Ovary (tissue), 7 donors: ENCODE measurements at regions not wholly inside any gene's neighbourhood (a gene's known extent, or its start where the extent isn't known, plus 50 kb on each side); places are given as distances from the start of the nearest gene placed in this dataset.

Experiments used
- DNase-seq, 5 donors: peaks; one replicate each; pipeline ENCODE4 v3.0.0-alpha.2; 2019 to 2020
- H3K27ac ChIP-seq, 2 donors: fragments of 200-600 bp; one replicate each; pipeline versions ENCODE4 v1.5.1 to v1.8.0; 2019 to 2022
- H3K27me3 ChIP-seq: fragments of 200-600 bp; one replicate; pipeline ENCODE4 v1.8.0; 2022
- H3K36me3 ChIP-seq: fragments of 200-600 bp; sonication (generic); one replicate; pipeline ENCODE4 v1.5.1; 2019
- H3K4me1 ChIP-seq: one replicate; pipeline ENCODE4 v1.8.1; 2013; ENCODE audit warnings: mild to moderate bottlenecking, moderate library complexity; ENCODE audit not compliant: insufficient read depth
- H3K4me3 ChIP-seq: fragments of 200-600 bp; sonication (generic); one replicate; pipeline ENCODE4 v1.5.1; 2017
- H3K9me3 ChIP-seq, 2 donors: fragments of 200-600 bp in 1 of 2; sonication (generic) in 1 of 2; one replicate each; pipeline versions ENCODE4 v1.5.1 to v1.8.1; 2013 to 2019; ENCODE audit warnings: mild to moderate bottlenecking in 1 of 2, moderate library complexity in 1 of 2
- EP300 ChIP-seq: sonication (generic); formaldehyde crosslinking; IDR thresholded peaks from one replicate; pipeline ENCODE4 v1.6.1; 2017; ENCODE audit warnings: antibody characterized with exemption
- POLR2A ChIP-seq: fragments of 450-650 bp; IDR thresholded peaks from one replicate; pipeline ENCODE4 v1.6.1; 2017; ENCODE audit warnings: antibody characterized with exemption, mild to moderate bottlenecking, moderate library complexity
- WGBS, 3 donors: extraction: QIAGEN DNeasy Blood & Tissue Kit in 1 of 3; methylation state at CpG; one replicate each; pipeline versions ENCODE4 v1.1.5 to v1.1.7; 2013 to 2017; 5-methylcytosine and 5-hydroxymethylcytosine counted together
- intact Hi-C, 4 donors: fragments of 100-400 bp; cut with DNase I; formaldehyde crosslinking; loops; one replicate each; pipeline versions ENCODE4 v1.11.0 to v1.15.1; 2022 to 2023
- TF ChIP-seq, protein P1 (sequence below), 3 donors: fragments of 450-650 bp in 2 of 3; fragments of 200-600 bp in 1 of 3; IDR thresholded peaks; one replicate each; pipeline versions ENCODE4 v1.5.1 to v1.8.0; 2016 to 2022; ENCODE audit warnings: antibody characterized with exemption in 3 of 3, mild to moderate bottlenecking in 1 of 3
- donor health status: DM: no; HTN: no; CAD: no; lungs with moderate emphysema.
- donor health status: DM: no; HTN: no; CAD: no.
- donor health status: Bipolar disorder and iron deficiency.
- donor health status: DM: no; HTN: no; CAD: no.
- donor health status: DM: yes; HTN: yes; CAD: no.

DNA sequence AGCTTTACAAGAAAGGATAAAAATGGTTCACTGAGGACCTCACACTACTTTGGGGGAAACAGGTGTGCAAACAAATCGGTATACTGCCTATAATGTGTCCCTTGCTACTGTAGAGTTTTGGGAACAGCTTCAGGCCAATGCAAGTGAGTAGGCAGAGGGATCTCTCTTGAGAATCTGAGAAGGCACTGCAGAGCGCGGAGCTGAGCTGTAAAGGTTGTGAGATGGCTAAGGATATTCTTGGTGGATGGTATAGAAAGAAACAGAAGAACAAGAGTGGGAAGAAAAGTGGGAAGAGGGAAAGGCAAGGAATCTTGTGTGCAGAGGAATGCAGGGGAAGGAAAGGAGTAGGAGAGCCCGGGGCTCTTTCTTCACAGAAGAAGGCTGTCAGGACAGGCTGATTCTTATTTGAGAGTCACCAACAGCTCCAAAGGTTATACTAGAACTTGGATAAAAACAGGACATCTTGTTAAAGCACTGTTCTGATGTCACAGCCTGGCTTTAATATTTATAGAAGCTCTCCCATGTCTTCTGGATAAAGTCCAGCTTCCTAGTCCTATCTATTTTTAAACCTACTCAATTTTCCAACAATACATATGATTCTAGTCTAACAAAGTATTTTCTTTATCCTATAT lies 985.6 kb upstream of the HS3ST1 start:
- Histone ChIP-seq H3K4me3 (no peak overlapping the region), H3K9me3 (no peaks in the 10 kb centered on the region), H3K27ac (no peak overlapping the region), H3K27me3 (no peaks in the 10 kb centered on the region), H3K4me1 (no peaks in the 10 kb centered on the region), H3K36me3 (no peaks in the 10 kb centered on the region)
- intact Hi-C loops = no loop called here
- TF ChIP-seq POLR2A = no peak
- TF ChIP-seq, protein P1, sequence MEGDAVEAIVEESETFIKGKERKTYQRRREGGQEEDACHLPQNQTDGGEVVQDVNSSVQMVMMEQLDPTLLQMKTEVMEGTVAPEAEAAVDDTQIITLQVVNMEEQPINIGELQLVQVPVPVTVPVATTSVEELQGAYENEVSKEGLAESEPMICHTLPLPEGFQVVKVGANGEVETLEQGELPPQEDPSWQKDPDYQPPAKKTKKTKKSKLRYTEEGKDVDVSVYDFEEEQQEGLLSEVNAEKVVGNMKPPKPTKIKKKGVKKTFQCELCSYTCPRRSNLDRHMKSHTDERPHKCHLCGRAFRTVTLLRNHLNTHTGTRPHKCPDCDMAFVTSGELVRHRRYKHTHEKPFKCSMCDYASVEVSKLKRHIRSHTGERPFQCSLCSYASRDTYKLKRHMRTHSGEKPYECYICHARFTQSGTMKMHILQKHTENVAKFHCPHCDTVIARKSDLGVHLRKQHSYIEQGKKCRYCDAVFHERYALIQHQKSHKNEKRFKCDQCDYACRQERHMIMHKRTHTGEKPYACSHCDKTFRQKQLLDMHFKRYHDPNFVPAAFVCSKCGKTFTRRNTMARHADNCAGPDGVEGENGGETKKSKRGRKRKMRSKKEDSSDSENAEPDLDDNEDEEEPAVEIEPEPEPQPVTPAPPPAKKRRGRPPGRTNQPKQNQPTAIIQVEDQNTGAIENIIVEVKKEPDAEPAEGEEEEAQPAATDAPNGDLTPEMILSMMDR (IDR thresholded peaks at IDR 0.05) = no peak
- no peak for TF ChIP-seq EP300
- no peak for DNase-seq
- 84 to 91% (median 87%) methylated on average over 4 of the region's 4 CpGs for WGBS, 3 donors

DNA sequence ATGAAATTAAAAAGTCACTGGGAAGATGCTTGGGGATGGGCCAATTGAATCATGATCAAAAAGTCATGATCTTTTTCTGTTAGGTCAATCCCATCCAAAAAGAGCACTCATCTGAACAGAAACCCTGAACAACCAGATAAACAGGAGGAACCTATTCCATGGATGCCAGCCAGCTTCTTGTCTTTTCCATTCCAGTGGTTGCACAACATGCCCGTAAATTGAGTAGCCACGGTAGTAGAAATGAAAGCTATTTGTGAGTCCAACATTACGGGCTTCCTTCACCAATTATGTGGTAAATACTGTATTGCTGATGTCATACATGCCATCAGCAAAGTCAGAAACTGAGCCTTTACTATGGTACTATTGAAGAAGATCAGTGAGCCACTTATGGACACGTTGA lies 982.4 kb upstream of the HS3ST1 start:
- no peaks in the 10 kb centered on the region for H3K9me3 ChIP-seq
- no peak for DNase-seq
- intact Hi-C loops = no loop called here
- no peak overlapping the region for H3K4me3 ChIP-seq
- no peaks in the 10 kb centered on the region for H3K4me1 ChIP-seq
- no peaks in the 10 kb centered on the region for H3K27me3 ChIP-seq
- no peaks in the 10 kb centered on the region for H3K36me3 ChIP-seq
- TF ChIP-seq POLR2A = no peak
- TF ChIP-seq EP300 = no peak
- TF ChIP-seq, protein P1 (IDR thresholded peaks at IDR 0.05) = no peak
- 67 to 77% (median 77%) methylated on average over 4 of the region's 4 CpGs for WGBS, 3 donors
- H3K27ac ChIP-seq = no peak overlapping the region

DNA sequence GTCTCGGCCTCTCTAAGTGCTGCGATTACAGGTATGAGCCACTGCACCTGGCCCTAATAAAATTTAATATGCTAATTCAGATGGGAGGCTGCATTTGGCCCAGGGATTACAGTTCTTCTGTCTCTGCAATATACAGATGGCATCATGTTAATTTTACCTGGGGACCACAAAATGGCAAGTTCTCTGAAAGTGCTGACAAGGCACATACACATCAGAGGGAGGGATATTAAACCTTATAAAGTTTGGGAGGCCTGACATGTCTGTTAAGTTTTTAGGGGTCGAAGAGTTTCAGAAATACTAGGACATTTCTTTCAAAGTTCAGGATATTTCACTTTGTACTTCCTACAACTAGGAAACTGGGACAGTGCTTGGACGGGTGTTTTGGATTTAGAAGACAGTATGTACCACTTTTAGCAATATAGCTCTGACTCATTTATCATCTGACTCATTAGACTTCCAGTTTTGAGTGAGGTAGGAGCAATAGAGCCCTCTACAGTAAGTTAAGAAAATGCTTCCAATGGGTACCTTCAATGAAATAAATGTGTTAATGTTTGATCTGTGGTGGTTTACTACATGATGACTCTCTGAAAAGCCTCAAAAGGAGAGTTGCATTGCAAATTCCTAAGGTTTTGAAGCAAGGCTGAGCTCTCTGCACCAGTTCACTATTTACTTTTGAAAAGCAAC lies 981.0 kb upstream of the HS3ST1 start:
- WGBS, 3 donors = 70 to 80% (median 72%) methylated on average over 4 of the region's 4 CpGs
- no peaks in the 10 kb centered on the region for H3K4me1 ChIP-seq
- no peaks in the 10 kb centered on the region for H3K9me3 ChIP-seq
- H3K27ac ChIP-seq = no peak overlapping the region
- H3K4me3 ChIP-seq = no peak overlapping the region
- H3K36me3 ChIP-seq = no peaks in the 10 kb centered on the region
- TF ChIP-seq, protein P1 (IDR thresholded peaks at IDR 0.05) = no peak
- TF ChIP-seq POLR2A = no peak
- TF ChIP-seq EP300 = no peak
- intact Hi-C loops = no loop called here
- no peaks in the 10 kb centered on the region for H3K27me3 ChIP-seq
- DNase-seq = no peak

DNA sequence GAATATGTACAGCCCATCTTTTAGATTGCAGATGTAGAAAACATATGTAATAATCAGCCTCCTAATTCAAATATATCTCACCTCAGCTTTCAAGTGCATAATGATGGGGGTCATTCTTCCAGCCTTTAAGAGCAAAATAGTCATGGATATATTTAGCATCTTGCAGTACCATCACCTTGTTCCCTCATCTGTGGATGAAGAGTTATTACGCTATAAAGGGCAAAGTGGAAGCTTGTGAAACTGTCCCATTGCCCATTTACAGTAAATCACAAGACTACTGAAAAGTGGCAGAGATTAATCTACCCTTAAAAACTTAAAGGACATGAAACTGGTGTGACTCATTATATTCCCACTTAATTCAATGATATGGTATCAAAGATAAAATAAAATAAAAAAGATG lies 979.7 kb upstream of the HS3ST1 start:
- TF ChIP-seq, protein P1 (IDR thresholded peaks at IDR 0.05) = no peak
- TF ChIP-seq POLR2A (no peak), EP300 (no peak)
- Histone ChIP-seq H3K4me3 (no peak overlapping the region), H3K36me3 (no peaks in the 10 kb centered on the region), H3K27me3 (no peaks in the 10 kb centered on the region), H3K27ac (no peak overlapping the region), H3K4me1 (no peaks in the 10 kb centered on the region), H3K9me3 (no peaks in the 10 kb centered on the region)
- intact Hi-C loops = no loop called here
- DNase-seq = no peak
- WGBS, 3 donors = 93 to 100% (median 97%) methylated on average over 1 of the region's 1 CpG
